OCI-LY7 (cell line): ENCODE measurements at regions not wholly inside any gene's neighbourhood (a gene's known extent, or its start where the extent isn't known, plus 50 kb on each side); places are given as distances from the start of the nearest gene placed in this dataset.

Experiments
- EZH2phosphoT487 ChIP-seq: fragments of 200-600 bp; sonication (generic); IDR thresholded peaks from 2 replicates; pipeline ENCODE4 v1.6.1; 2018; ENCODE audit warnings: low read depth, borderline replicate concordance, mild to moderate bottlenecking, mixed run types, antibody characterized with exemption, low read length, moderate library complexity, mixed read lengths
- TF ChIP-seq, protein P1 (sequence below): fragments of 200-600 bp; sonication (generic); conservative IDR thresholded peaks from 2 replicates; pipeline ENCODE4 v1.5.1; 2014; ENCODE audit warnings: mild to moderate bottlenecking, antibody characterized with exemption, low read length, moderate library complexity, mixed read lengths

DNA sequence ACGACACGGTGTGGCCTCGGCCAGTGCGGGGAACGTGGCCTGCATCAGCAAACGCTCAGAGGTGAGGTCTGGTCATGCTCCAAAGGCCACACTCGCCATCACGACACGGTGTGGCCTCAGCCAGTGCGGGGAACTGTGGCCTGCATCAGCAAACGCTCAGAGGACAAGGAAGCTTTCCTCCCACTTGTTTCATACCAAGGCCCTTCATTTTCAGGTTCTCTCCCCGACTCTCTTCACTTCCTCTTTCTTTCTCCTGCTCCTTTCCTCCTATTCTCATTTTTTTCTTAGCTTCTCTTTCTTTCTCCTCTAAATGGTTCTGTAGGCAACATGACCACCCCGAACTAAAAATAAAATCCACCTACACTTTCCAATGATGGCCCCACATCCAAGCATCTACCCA lies 384.4 kb upstream of the SHH start:
- TF ChIP-seq, protein P1, sequence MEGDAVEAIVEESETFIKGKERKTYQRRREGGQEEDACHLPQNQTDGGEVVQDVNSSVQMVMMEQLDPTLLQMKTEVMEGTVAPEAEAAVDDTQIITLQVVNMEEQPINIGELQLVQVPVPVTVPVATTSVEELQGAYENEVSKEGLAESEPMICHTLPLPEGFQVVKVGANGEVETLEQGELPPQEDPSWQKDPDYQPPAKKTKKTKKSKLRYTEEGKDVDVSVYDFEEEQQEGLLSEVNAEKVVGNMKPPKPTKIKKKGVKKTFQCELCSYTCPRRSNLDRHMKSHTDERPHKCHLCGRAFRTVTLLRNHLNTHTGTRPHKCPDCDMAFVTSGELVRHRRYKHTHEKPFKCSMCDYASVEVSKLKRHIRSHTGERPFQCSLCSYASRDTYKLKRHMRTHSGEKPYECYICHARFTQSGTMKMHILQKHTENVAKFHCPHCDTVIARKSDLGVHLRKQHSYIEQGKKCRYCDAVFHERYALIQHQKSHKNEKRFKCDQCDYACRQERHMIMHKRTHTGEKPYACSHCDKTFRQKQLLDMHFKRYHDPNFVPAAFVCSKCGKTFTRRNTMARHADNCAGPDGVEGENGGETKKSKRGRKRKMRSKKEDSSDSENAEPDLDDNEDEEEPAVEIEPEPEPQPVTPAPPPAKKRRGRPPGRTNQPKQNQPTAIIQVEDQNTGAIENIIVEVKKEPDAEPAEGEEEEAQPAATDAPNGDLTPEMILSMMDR, result no peak
- TF ChIP-seq EZH2phosphoT487, result no peak
